Loucy (cell line): ENCODE measurements at regions not wholly inside any gene's neighbourhood (a gene's known extent, or its start where the extent isn't known, plus 50 kb on each side); places are given as distances from the start of the nearest gene placed in this dataset.

Source experiments
- CTCF ChIP-seq: fragments of 200-600 bp; sonication (generic); conservative IDR thresholded peaks from 2 replicates; pipeline ENCODE4 v1.5.1; 2014; ENCODE audit warnings: mild to moderate bottlenecking, antibody characterized with exemption, low read length
- EZH2phosphoT487 ChIP-seq: fragments of 200-600 bp; IDR thresholded peaks from 2 replicates; pipeline ENCODE4 v1.6.1; 2018; ENCODE audit warnings: antibody characterized with exemption, mild to moderate bottlenecking, moderate library complexity, borderline replicate concordance

GRCh38 chr15:53203454-53203853, 413.3 kb upstream of the ONECUT1 start:
- TF ChIP-seq CTCF (no peak), EZH2phosphoT487 (no peak)
